GM23338 (cell line): ENCODE measurements at regions not wholly inside any gene's neighbourhood (a gene's known extent, or its start where the extent isn't known, plus 50 kb on each side); places are given as distances from the start of the nearest gene placed in this dataset.

Experiments used
- ATAC-seq: fragments of 200-7000 bp; cut with Tn5 transposase; 3 replicates; pipeline ENCODE4 v1.9.1; 2020
- DNase-seq: peaks from one replicate; pipeline ENCODE4 v3.0.0-alpha.2; 2015; ENCODE audit warnings: low spot score
- H2AFZ ChIP-seq: fragments of 200-600 bp; sonication (generic); 2 replicates; pipeline ENCODE4 v1.8.0; 2016; ENCODE audit warnings: antibody characterized with exemption, mild to moderate bottlenecking, moderate library complexity
- H3F3A ChIP-seq: fragments of 200-600 bp; sonication (generic); replicated peaks from 2 replicates; pipeline ENCODE4 v1.8.0; 2017; ENCODE audit warnings: antibody characterized with exemption, mixed run types, low read depth
- H3K27ac ChIP-seq: fragments of 200-600 bp; sonication (generic); 2 replicates; pipeline ENCODE4 v1.6.1; 2016; ENCODE audit warnings: low read depth
- H3K27me3 ChIP-seq: fragments of 200-600 bp; sonication (generic); 2 replicates; pipeline ENCODE4 v1.8.0; 2016; ENCODE audit warnings: mild to moderate bottlenecking, mixed run types, moderate library complexity; ENCODE audit not compliant: insufficient read depth
- H3K36me3 ChIP-seq: fragments of 200-600 bp; sonication (generic); 2 replicates; pipeline ENCODE4 v1.8.0; 2016; ENCODE audit warnings: mild to moderate bottlenecking; ENCODE audit not compliant: insufficient read depth
- H3K4me1 ChIP-seq: fragments of 200-600 bp; sonication (generic); 2 replicates; pipeline ENCODE4 v1.8.0; 2016; ENCODE audit warnings: mild to moderate bottlenecking, moderate library complexity; ENCODE audit not compliant: insufficient read depth
- H3K4me2 ChIP-seq: fragments of 200-600 bp; sonication (generic); 2 replicates; pipeline ENCODE4 v1.7.1; 2017; ENCODE audit warnings: mixed run types
- H3K4me3 ChIP-seq: fragments of 200-600 bp; sonication (generic); 2 replicates; pipeline ENCODE4 v1.6.1; 2016; ENCODE audit warnings: mixed run types
- H3K79me2 ChIP-seq: fragments of 200-600 bp; sonication (generic); replicated peaks from 2 replicates; pipeline ENCODE4 v1.8.0; 2017; ENCODE audit warnings: mild to moderate bottlenecking; ENCODE audit not compliant: insufficient read depth
- H3K9me2 ChIP-seq: fragments of 200-600 bp; sonication (generic); 2 replicates; pipeline ENCODE4 v1.8.0; 2017; ENCODE audit not compliant: insufficient read depth
- H4K20me1 ChIP-seq: fragments of 200-600 bp; sonication (generic); replicated peaks from 2 replicates; pipeline ENCODE4 v1.8.0; 2017; ENCODE audit warnings: mild to moderate bottlenecking; ENCODE audit not compliant: insufficient read depth
- H3K27ac Mint-ChIP-seq: 2 replicates; pipeline ENCODE4 v1.8.0; 2020; ENCODE audit warnings: inconsistent platforms, mild to moderate bottlenecking, moderate library complexity, mixed read lengths
- H3K27me3 Mint-ChIP-seq: 3 replicates; pipeline ENCODE4 v1.8.0; 2022; ENCODE audit warnings: low read depth, mild to moderate bottlenecking, moderate library complexity, mixed read lengths, inconsistent platforms; ENCODE audit not compliant: insufficient read depth, poor library complexity
- H3K36me3 Mint-ChIP-seq: 3 replicates; pipeline ENCODE4 v1.8.0; 2021; ENCODE audit warnings: low read depth, mild to moderate bottlenecking, inconsistent platforms, moderate library complexity, mixed read lengths
- H3K4me1 Mint-ChIP-seq: 3 replicates; pipeline ENCODE4 v1.8.0; 2020; ENCODE audit warnings: mild to moderate bottlenecking, inconsistent platforms, mixed read lengths
- H3K4me3 Mint-ChIP-seq: 3 replicates; pipeline ENCODE4 v1.8.0; 2021; ENCODE audit warnings: moderate library complexity, mild to moderate bottlenecking, inconsistent platforms, mixed read lengths
- H3K9me3 Mint-ChIP-seq: 3 replicates; pipeline ENCODE4 v1.8.0; 2020; ENCODE audit warnings: moderate library complexity, mild to moderate bottlenecking, inconsistent platforms, mixed read lengths
- CREB1 ChIP-seq: fragments of 250-450 bp; sonication (Bioruptor Pico); IDR thresholded peaks from 2 replicates; pipeline ENCODE4 v1.5.0; 2020; ENCODE audit warnings: low read depth, mild to moderate bottlenecking, moderate library complexity
- CTCF ChIP-seq, 2 experiments: fragments of 200-600 bp in 1 of 2; sonication (generic) in 1 of 2; conservative IDR thresholded peaks; 2 replicates each; pipeline versions ENCODE4 v1.5.1 to v1.6.1; 2016 to 2017; ENCODE audit warnings: antibody characterized with exemption in 2 of 2, low read depth in 2 of 2, mild to moderate bottlenecking in 2 of 2, moderate library complexity in 1 of 2
- ETS1 ChIP-seq: IDR thresholded peaks from 2 replicates; pipeline ENCODE4 v1.6.1; 2016; ENCODE audit warnings: antibody characterized with exemption
- EZH2 ChIP-seq: fragments of 200-600 bp; sonication (generic); IDR thresholded peaks from one replicate; pipeline ENCODE4 v1.8.0; 2017; ENCODE audit warnings: antibody characterized with exemption, mild to moderate bottlenecking, low read depth; ENCODE audit not compliant: unreplicated experiment
- EZH2phosphoT487 ChIP-seq: fragments of 200-600 bp; sonication (generic); IDR thresholded peaks from one replicate; pipeline ENCODE4 v1.8.1; 2018; ENCODE audit warnings: antibody characterized with exemption; ENCODE audit not compliant: unreplicated experiment
- JUNB ChIP-seq: IDR thresholded peaks from one replicate; pipeline ENCODE4 v1.6.1; 2016; ENCODE audit warnings: antibody characterized with exemption; ENCODE audit not compliant: unreplicated experiment
- NANOG ChIP-seq: IDR thresholded peaks from 2 replicates; pipeline ENCODE4 v1.6.1; 2016; ENCODE audit warnings: antibody characterized with exemption, borderline replicate concordance
- POLR2AphosphoS5 ChIP-seq: IDR thresholded peaks from 2 replicates; pipeline ENCODE4 v1.6.1; 2016; ENCODE audit warnings: antibody characterized with exemption, low read depth
- STAT1 ChIP-seq: IDR thresholded peaks from one replicate; pipeline ENCODE4 v1.6.1; 2016; ENCODE audit warnings: antibody characterized with exemption; ENCODE audit not compliant: unreplicated experiment
- ZNF114 ChIP-seq: fragments of 250-450 bp; sonication (Bioruptor Pico); IDR thresholded peaks from 2 replicates; pipeline ENCODE4 v1.5.0; 2020; ENCODE audit warnings: mild to moderate bottlenecking, moderate library complexity
- ZNF331 ChIP-seq: fragments of 250-450 bp; sonication (Bioruptor Pico); IDR thresholded peaks from 2 replicates; pipeline ENCODE4 v1.5.0; 2020; ENCODE audit warnings: low read depth, mild to moderate bottlenecking, moderate library complexity
- ZNF462 ChIP-seq: fragments of 250-450 bp; sonication (Bioruptor Pico); IDR thresholded peaks from 2 replicates; pipeline ENCODE4 v1.5.0; 2020; ENCODE audit warnings: mild to moderate bottlenecking, moderate library complexity
- TF ChIP-seq, protein P1 (sequence below): IDR thresholded peaks from one replicate; pipeline ENCODE4 v1.6.1; 2018; ENCODE audit warnings: antibody characterized with exemption; ENCODE audit not compliant: unreplicated experiment

- Mint-ChIP-seq H3K27ac (no peak overlapping the region), H3K4me1 (peaks cover 7% of the 10 kb centered on the region), H3K4me3 (no peak overlapping the region), H3K36me3 (no peaks in the 10 kb centered on the region), H3K27me3 (no peaks in the 10 kb centered on the region), H3K9me3 (no peaks in the 10 kb centered on the region)
- Histone ChIP-seq H4K20me1 (no peaks in the 10 kb centered on the region), H3F3A (no peaks in the 10 kb centered on the region), H3K27me3 (no peaks in the 10 kb centered on the region), H2AFZ (peak overlapping the region; percentile 67; the same call in 1 of the 2 replicates), H3K27ac (no peak overlapping the region), H3K4me2 (no peak overlapping the region), H3K79me2 (no peaks in the 10 kb centered on the region), H3K9me2 (peaks cover 4% of the 10 kb centered on the region; the same call in 1 of the 2 replicates), H3K4me3 (no peak overlapping the region), H3K4me1 (peaks cover 14% of the 10 kb centered on the region), H3K36me3 (no peaks in the 10 kb centered on the region)
- TF ChIP-seq ZNF331 (CRISPR knock-in tag): no peak
- no peak for TF ChIP-seq CREB1 (CRISPR knock-in tag)
- no peak for TF ChIP-seq EZH2
- TF ChIP-seq EZH2phosphoT487: no peak
- no peak for TF ChIP-seq ZNF114 (CRISPR knock-in tag)
- TF ChIP-seq STAT1: no peak
- TF ChIP-seq JUNB: no peak
- no peak for TF ChIP-seq NANOG
- no peak for TF ChIP-seq CTCF (conservative IDR thresholded peaks at IDR 0.05; ENCODE audit: low read depth in 2 of 2)
- no peak for TF ChIP-seq ETS1
- TF ChIP-seq, protein P1, sequence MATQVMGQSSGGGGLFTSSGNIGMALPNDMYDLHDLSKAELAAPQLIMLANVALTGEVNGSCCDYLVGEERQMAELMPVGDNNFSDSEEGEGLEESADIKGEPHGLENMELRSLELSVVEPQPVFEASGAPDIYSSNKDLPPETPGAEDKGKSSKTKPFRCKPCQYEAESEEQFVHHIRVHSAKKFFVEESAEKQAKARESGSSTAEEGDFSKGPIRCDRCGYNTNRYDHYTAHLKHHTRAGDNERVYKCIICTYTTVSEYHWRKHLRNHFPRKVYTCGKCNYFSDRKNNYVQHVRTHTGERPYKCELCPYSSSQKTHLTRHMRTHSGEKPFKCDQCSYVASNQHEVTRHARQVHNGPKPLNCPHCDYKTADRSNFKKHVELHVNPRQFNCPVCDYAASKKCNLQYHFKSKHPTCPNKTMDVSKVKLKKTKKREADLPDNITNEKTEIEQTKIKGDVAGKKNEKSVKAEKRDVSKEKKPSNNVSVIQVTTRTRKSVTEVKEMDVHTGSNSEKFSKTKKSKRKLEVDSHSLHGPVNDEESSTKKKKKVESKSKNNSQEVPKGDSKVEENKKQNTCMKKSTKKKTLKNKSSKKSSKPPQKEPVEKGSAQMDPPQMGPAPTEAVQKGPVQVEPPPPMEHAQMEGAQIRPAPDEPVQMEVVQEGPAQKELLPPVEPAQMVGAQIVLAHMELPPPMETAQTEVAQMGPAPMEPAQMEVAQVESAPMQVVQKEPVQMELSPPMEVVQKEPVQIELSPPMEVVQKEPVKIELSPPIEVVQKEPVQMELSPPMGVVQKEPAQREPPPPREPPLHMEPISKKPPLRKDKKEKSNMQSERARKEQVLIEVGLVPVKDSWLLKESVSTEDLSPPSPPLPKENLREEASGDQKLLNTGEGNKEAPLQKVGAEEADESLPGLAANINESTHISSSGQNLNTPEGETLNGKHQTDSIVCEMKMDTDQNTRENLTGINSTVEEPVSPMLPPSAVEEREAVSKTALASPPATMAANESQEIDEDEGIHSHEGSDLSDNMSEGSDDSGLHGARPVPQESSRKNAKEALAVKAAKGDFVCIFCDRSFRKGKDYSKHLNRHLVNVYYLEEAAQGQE: no peak
- TF ChIP-seq POLR2AphosphoS5: no peak
- TF ChIP-seq ZNF462 (CRISPR knock-in tag): no peak
- DNase-seq (peak; percentile 12), ATAC-seq (no peak)
Measured at GRCh38 chr4:72993876-72994275, 75.6 kb downstream of the COX18 start.
